GM19043 (cell line): ENCODE measurements at regions not wholly inside any gene's neighbourhood (a gene's known extent, or its start where the extent isn't known, plus 50 kb on each side); places are given as distances from the start of the nearest gene placed in this dataset.
"Not testable (repeated sequence)": the region's sequence is repeated elsewhere in the genome, so short reads cannot be mapped to it uniquely, and the experiment has no call there.

Experiments used
- ATAC-seq: cut with Tn5 transposase; IDR thresholded peaks from one replicate; pipeline ENCODE4 v1.9.1; 2021; ENCODE audit warnings: low read depth; ENCODE audit not compliant: unreplicated experiment

- ATAC-seq = not testable (repeated sequence)
These were observed 111.6 kb downstream of the PPIAL4A start for GRCh38 chr1:121001090-121001726.

GRCh38 chr1:121003230-121003629 is 113.7 kb downstream of the PPIAL4A start:
- not testable (repeated sequence) for ATAC-seq

- not testable (repeated sequence) for ATAC-seq
These were observed 117.3 kb downstream of the PPIAL4A start for GRCh38 chr1:121006826-121007225.

- not testable (repeated sequence) for ATAC-seq
These were observed 118.2 kb downstream of the PPIAL4A start for GRCh38 chr1:121007755-121008154.

- not testable (repeated sequence) for ATAC-seq
These were observed 119.1 kb downstream of the PPIAL4A start for GRCh38 chr1:121008512-121009215.

- ATAC-seq = not testable (repeated sequence)
These were observed 119.9 kb downstream of the PPIAL4A start for GRCh38 chr1:121009216-121010057.

- not testable (repeated sequence) for ATAC-seq
These were observed 120.6 kb downstream of the PPIAL4A start for GRCh38 chr1:121010141-121010540.

GRCh38 chr1:121013181-121013580 is 123.6 kb downstream of the PPIAL4A start:
- ATAC-seq = not testable (repeated sequence)

GRCh38 chr1:121016182-121017028 is 126.8 kb downstream of the PPIAL4A start:
- ATAC-seq = not testable (repeated sequence)

GRCh38 chr1:121019715-121020349 is 130.3 kb downstream of the PPIAL4A start:
- ATAC-seq = peak; percentile 57

- not testable (repeated sequence) for ATAC-seq
These were observed 131.0 kb downstream of the PPIAL4A start for GRCh38 chr1:121020350-121021236.

- ATAC-seq = not testable (repeated sequence)
These were observed 132.1 kb downstream of the PPIAL4A start for GRCh38 chr1:121021716-121022115.

- ATAC-seq = not testable (repeated sequence)
These were observed 143.4 kb downstream of the PPIAL4A start for GRCh38 chr1:121032878-121033494.

- ATAC-seq = not testable (repeated sequence)
These were observed 147.2 kb downstream of the PPIAL4A start for GRCh38 chr1:121036792-121037191.

- ATAC-seq = not testable (repeated sequence)
These were observed 143.2 kb downstream of the FAM72B start for GRCh38 chr1:121040974-121041373.

- ATAC-seq = not testable (repeated sequence)
These were observed 142.6 kb downstream of the FAM72B start for GRCh38 chr1:121041497-121041896.

GRCh38 chr1:121042882-121043281 is 141.3 kb downstream of the FAM72B start:
- ATAC-seq = not testable (repeated sequence)

- not testable (repeated sequence) for ATAC-seq
These were observed 135.8 kb downstream of the FAM72B start for GRCh38 chr1:121048293-121048752.
